AG09309 (cell line): ENCODE measurements at regions not wholly inside any gene's neighbourhood (a gene's known extent, or its start where the extent isn't known, plus 50 kb on each side); places are given as distances from the start of the nearest gene placed in this dataset.

Experiments
- DNase-seq: peaks from one replicate; pipeline ENCODE4 v3.0.0-alpha.2; 2010; ENCODE audit warnings: low read depth
- H3K4me3 ChIP-seq: 2 replicates; pipeline ENCODE4 v1.5.1; 2011; ENCODE audit warnings: mild to moderate bottlenecking, low read depth, low read length, moderate library complexity; ENCODE audit not compliant: control insufficient read depth
- CTCF ChIP-seq: IDR thresholded peaks from 2 replicates; pipeline ENCODE4 v1.5.1; 2011; ENCODE audit warnings: mild to moderate bottlenecking, low read depth, low read length, inconsistent platforms; ENCODE audit not compliant: insufficient read depth, control insufficient read depth; ENCODE audit errors: missing control alignments

DNA sequence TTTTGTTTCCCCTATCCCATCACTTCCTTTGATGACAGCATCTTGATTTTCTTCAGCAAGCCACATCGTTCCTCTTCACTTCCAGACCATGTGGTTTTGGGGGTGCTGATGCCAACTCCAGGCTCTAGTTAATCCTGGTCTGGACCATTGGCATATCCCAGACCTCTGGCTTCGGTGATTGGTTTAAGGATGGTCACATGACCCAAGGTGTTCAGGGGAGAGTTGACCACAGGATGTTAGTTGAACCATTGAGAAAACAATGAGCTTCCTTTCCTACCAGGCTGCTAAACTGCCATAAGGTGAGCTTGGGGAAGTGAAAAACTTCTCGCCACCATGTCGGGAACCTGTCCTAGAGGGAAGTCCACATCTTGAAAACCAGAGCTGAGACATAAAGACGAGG, 60.9 kb upstream of the TLR3 start:
- no peak overlapping the region for H3K4me3 ChIP-seq
- TF ChIP-seq CTCF: no peak
- no peak for DNase-seq

- TF ChIP-seq CTCF: no peak
- no peak for DNase-seq
- no peak overlapping the region for H3K4me3 ChIP-seq
Observed at GRCh38 chr4:186009976-186010375, 59.0 kb upstream of the TLR3 start.

DNA sequence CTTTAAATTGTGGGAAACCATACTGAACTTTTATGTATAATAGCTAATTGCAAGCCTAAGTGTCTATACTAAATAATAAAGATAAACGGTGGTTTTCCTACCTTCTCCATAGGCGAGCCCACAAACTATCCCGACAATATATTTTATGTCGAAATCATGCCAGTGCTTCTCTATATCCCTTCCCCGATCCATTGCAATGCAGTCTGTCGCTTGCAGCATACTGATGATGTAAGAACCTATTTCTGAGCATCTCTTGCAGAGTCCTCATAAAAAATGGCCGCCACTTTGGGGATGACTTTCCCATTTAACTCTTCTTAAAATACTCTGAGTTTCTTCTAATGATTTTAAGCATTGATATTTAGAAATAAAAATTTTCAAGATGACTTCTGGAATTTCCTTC, 58.1 kb upstream of the TLR3 start:
- TF ChIP-seq CTCF: no peak
- DNase-seq: no peak
- no peak overlapping the region for H3K4me3 ChIP-seq

DNA sequence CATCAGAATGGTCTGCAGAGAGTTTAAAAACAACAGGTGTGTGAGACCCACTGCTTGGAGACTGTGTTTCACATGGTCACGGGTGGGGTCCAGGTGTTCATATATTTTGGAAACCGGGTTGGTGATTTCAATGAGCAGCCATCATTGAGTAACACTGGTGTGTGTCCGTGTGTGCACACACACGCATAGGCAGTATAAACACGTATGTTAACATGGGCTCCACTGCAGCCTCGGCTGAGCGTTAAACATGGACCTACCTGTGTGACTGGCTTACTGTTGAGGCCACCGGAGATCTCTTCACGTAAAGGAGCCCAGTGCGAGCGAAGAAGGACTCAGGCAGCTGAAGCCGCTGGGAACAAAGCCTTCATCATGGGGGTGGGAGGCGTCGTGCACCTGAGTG, 56.9 kb upstream of the TLR3 start:
- no peak for TF ChIP-seq CTCF
- no peak for DNase-seq
- no peak overlapping the region for H3K4me3 ChIP-seq

GRCh38 chr4:186013419-186014186, 55.4 kb upstream of the TLR3 start:
- no peak for DNase-seq
- TF ChIP-seq CTCF: no peak
- H3K4me3 ChIP-seq: no peak overlapping the region

GRCh38 chr4:186015212-186015817, 53.6 kb upstream of the TLR3 start:
- DNase-seq: no peak
- no peak for TF ChIP-seq CTCF
- H3K4me3 ChIP-seq: no peak overlapping the region

- TF ChIP-seq CTCF: no peak
- no peak overlapping the region for H3K4me3 ChIP-seq
- DNase-seq: no peak
Observed at GRCh38 chr4:186016796-186017195, 52.2 kb upstream of the TLR3 start.
